ENCODE measurements at regions not wholly inside any gene's neighbourhood (a gene's known extent, or its start where the extent isn't known, plus 50 kb on each side); places are given as distances from the start of the nearest gene placed in this dataset.
"Not testable (repeated sequence)": the region's sequence is repeated elsewhere in the genome, so short reads cannot be mapped to it uniquely, and the experiment has no call there.

DNA sequence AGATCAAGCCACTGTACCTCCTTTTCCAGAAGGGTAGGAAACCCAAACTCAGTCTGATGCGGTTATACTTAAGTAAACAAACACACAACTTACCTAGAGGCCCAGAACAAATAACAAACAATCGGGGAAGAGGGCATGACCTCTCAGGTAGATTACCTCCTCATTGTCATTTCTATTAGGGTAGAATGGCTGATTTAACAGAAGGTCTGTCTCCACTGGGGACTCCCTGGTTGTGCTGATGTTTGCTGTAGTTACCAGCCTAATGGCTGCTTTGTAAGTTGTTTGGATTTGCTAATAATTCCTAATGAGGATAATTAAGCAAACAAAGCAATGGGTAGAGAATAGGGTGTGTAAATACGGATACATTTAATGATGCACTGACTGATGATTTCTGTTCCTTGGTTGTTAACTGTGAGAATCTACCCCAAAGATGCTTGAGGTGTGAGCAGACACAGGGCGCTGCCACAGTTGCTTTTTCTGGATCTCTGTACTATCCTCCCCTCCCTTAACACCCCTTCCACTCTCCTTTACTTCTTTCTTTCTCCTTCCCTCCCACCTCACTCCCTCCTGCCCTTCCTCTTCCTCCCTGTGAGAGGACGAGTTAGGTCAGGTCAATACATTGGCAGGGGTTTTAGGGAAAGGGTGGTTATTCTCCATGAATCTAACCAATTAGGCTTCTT lies 332.0 kb upstream of the FZD8 start:
- TF ChIP-seq CTCF, POLR2A (IDR thresholded peaks at IDR 0.05): not testable (repeated sequence)

Measured in Peyer's patch (tissue), 4 donors.